ENCODE measurements at regions not wholly inside any gene's neighbourhood (a gene's known extent, or its start where the extent isn't known, plus 50 kb on each side); places are given as distances from the start of the nearest gene placed in this dataset.

GRCh38 chr3:127360647-127361046, 72.8 kb upstream of the PRR20G start:
- DNase-seq (no peak), ATAC-seq (ENCODE audit: low read depth) (no peak)
- H3K9me3 Mint-ChIP-seq = peaks cover 11% of the 10 kb centered on the region
- no peaks in the 10 kb centered on the region for H3K36me3 Mint-ChIP-seq (ENCODE audit: low read depth)
- intact Hi-C loops (cut with micrococcal nuclease) = no loop called here
- no peak overlapping the region for H3K4me3 Mint-ChIP-seq
- POLR2A ChIA-PET = no interaction called here
- TF ChIP-seq CTCF (IDR thresholded peaks at IDR 0.05) = no peak
- peaks cover 8% of the 10 kb centered on the region for H3K27me3 Mint-ChIP-seq
- CTCF ChIA-PET = no interaction called here
- H3K27ac Mint-ChIP-seq = no peak overlapping the region
- no peaks in the 10 kb centered on the region for H3K4me1 Mint-ChIP-seq

- ChIA-PET POLR2A (no interaction called here), CTCF (no interaction called here)
- no peaks in the 10 kb centered on the region for H3K36me3 Mint-ChIP-seq (ENCODE audit: low read depth)
- intact Hi-C loops (cut with micrococcal nuclease) = no loop called here
- no peak overlapping the region for H3K4me3 Mint-ChIP-seq
- DNase-seq = no peak
- TF ChIP-seq CTCF (IDR thresholded peaks at IDR 0.05) = no peak
- H3K9me3 Mint-ChIP-seq = peaks cover 11% of the 10 kb centered on the region
- H3K4me1 Mint-ChIP-seq = no peaks in the 10 kb centered on the region
- ATAC-seq (ENCODE audit: low read depth) = no peak
- H3K27ac Mint-ChIP-seq = no peak overlapping the region
- H3K27me3 Mint-ChIP-seq = peaks cover 3% of the 10 kb centered on the region
Measured at GRCh38 chr3:127358641-127359040, 70.8 kb upstream of the PRR20G start.

- Mint-ChIP-seq H3K4me1 (no peaks in the 10 kb centered on the region), H3K4me3 (no peak overlapping the region), H3K9me3 (peaks cover 11% of the 10 kb centered on the region), H3K27ac (no peak overlapping the region), H3K27me3 (peaks cover 3% of the 10 kb centered on the region), H3K36me3 (ENCODE audit: low read depth) (no peaks in the 10 kb centered on the region)
- CTCF ChIA-PET = no interaction called here
- DNase-seq (no peak), ATAC-seq (ENCODE audit: low read depth) (no peak)
- POLR2A ChIA-PET = no interaction called here
- TF ChIP-seq CTCF (IDR thresholded peaks at IDR 0.05) = no peak
- intact Hi-C loops (cut with micrococcal nuclease) = no loop called here
Measured at GRCh38 chr3:127356381-127356780, 68.5 kb upstream of the PRR20G start.

GRCh38 chr3:127354761-127355160, 66.9 kb upstream of the PRR20G start:
- Mint-ChIP-seq H3K9me3 (peaks cover 11% of the 10 kb centered on the region), H3K27me3 (peaks cover 7% of the 10 kb centered on the region), H3K27ac (no peak overlapping the region), H3K36me3 (ENCODE audit: low read depth) (no peaks in the 10 kb centered on the region), H3K4me1 (no peaks in the 10 kb centered on the region), H3K4me3 (no peak overlapping the region)
- no peak for DNase-seq
- ChIA-PET CTCF (no interaction called here), POLR2A (no interaction called here)
- intact Hi-C loops (cut with micrococcal nuclease) = no loop called here
- no peak for TF ChIP-seq CTCF (IDR thresholded peaks at IDR 0.05)
- no peak for ATAC-seq (ENCODE audit: low read depth)

GRCh38 chr3:127352612-127353011, 64.8 kb upstream of the PRR20G start:
- no peaks in the 10 kb centered on the region for H3K4me1 Mint-ChIP-seq
- CTCF ChIA-PET = no interaction called here
- DNase-seq (no peak), ATAC-seq (ENCODE audit: low read depth) (no peak)
- no peak overlapping the region for H3K4me3 Mint-ChIP-seq
- POLR2A ChIA-PET = no interaction called here
- H3K9me3 Mint-ChIP-seq = peaks cover 8% of the 10 kb centered on the region
- no peak overlapping the region for H3K27ac Mint-ChIP-seq
- no peak for TF ChIP-seq CTCF (IDR thresholded peaks at IDR 0.05)
- intact Hi-C loops (cut with micrococcal nuclease) = no loop called here
- no peaks in the 10 kb centered on the region for H3K36me3 Mint-ChIP-seq (ENCODE audit: low read depth)
- H3K27me3 Mint-ChIP-seq = peaks cover 7% of the 10 kb centered on the region

All from activated B cell treated with CpG ODN at 0.5 μM for 24 hours (primary cell).